IMR-90 (cell line): ENCODE measurements at regions not wholly inside any gene's neighbourhood (a gene's known extent, or its start where the extent isn't known, plus 50 kb on each side); places are given as distances from the start of the nearest gene placed in this dataset.

Source experiments
- ATAC-seq: fragments of 200-7000 bp; cut with Tn5 transposase; 2 replicates; pipeline ENCODE4 v1.9.1; 2020; ENCODE audit warnings: low read depth, mild to moderate bottlenecking, moderate library complexity
- BruUV-seq: library from RNA; stranded (reverse); fragments of 400-500 nt; replicated peaks from 2 replicates; lab custom pipeline; 2021; lab: Mats Ljungman, UMichigan
- CTCF ChIA-PET: fragments of 300-600 bp; formaldehyde crosslinking; extraction: SDS; loops from one replicate; lab custom pipeline; 2021; ENCODE audit warnings: antibody characterized with exemption; lab: Yijun Ruan, JAX
- POLR2A ChIA-PET: fragments of 300-600 bp; sonication (Branson Sonifier 250); formaldehyde crosslinking; loops from one replicate; lab custom pipeline; 2022; ENCODE audit warnings: antibody characterized with exemption; ENCODE audit not compliant: unreplicated experiment; lab: Charles Lee
- DNase-seq: peaks from one replicate; pipeline ENCODE4 v3.0.0; 2013
- H2AFZ ChIP-seq: replicated peaks from 2 replicates; pipeline ENCODE3; 2013; ENCODE audit warnings: low read length, mild to moderate bottlenecking; ENCODE audit not compliant: poor library complexity
- H2AK5ac ChIP-seq: 2 replicates; pipeline ENCODE4 v1.6.1; 2013; ENCODE audit warnings: low read depth, low read length, inconsistent platforms
- H2AK9ac ChIP-seq: replicated peaks from 2 replicates; pipeline ENCODE3; 2013; ENCODE audit warnings: mild to moderate bottlenecking, low read depth, low read length, moderate library complexity; ENCODE audit not compliant: poor library complexity
- H2BK120ac ChIP-seq: 2 replicates; pipeline ENCODE4 v1.6.1; 2013; ENCODE audit warnings: low read depth, low read length, inconsistent platforms
- H2BK15ac ChIP-seq: 3 replicates; pipeline ENCODE4 v1.6.1; 2013; ENCODE audit warnings: low read depth, low read length, inconsistent platforms
- H2BK20ac ChIP-seq: 2 replicates; pipeline ENCODE4 v1.6.1; 2013; ENCODE audit warnings: low read depth, mild to moderate bottlenecking, inconsistent platforms, low read length, moderate library complexity
- H2BK5ac ChIP-seq: 2 replicates; pipeline ENCODE4 v1.6.1; 2013; ENCODE audit warnings: mild to moderate bottlenecking, low read depth, low read length, inconsistent platforms; ENCODE audit not compliant: poor library complexity, severe bottlenecking
- H3K14ac ChIP-seq: replicated peaks from 2 replicates; pipeline ENCODE4 v1.6.1; 2013; ENCODE audit warnings: low read depth, low read length, inconsistent platforms
- H3K18ac ChIP-seq: 2 replicates; pipeline ENCODE4 v1.6.1; 2013; ENCODE audit warnings: low read depth, low read length, control low read depth
- H3K23ac ChIP-seq: 2 replicates; pipeline ENCODE4 v1.6.1; 2013; ENCODE audit warnings: low read depth, low read length, inconsistent platforms
- H3K27ac ChIP-seq: 2 replicates; pipeline ENCODE4 v1.5.1; 2013; ENCODE audit warnings: mild to moderate bottlenecking, control low read depth, low read length; ENCODE audit not compliant: insufficient read depth
- H3K27me3 ChIP-seq: 2 replicates; pipeline ENCODE4 v1.6.1; 2013; ENCODE audit warnings: low read length; ENCODE audit not compliant: control insufficient read depth, insufficient read depth
- H3K36me3 ChIP-seq: 2 replicates; pipeline ENCODE4 v1.6.1; 2013; ENCODE audit warnings: low read length, mixed read lengths; ENCODE audit not compliant: control insufficient read depth, insufficient read depth
- H3K4ac ChIP-seq: 2 replicates; pipeline ENCODE4 v1.6.1; 2013; ENCODE audit warnings: low read depth, low read length, inconsistent platforms
- H3K4me1 ChIP-seq: 2 replicates; pipeline ENCODE4 v1.6.1; 2013; ENCODE audit warnings: low read length, mixed read lengths; ENCODE audit not compliant: control insufficient read depth, insufficient read depth
- H3K4me2 ChIP-seq: 2 replicates; pipeline ENCODE4 v1.6.1; 2013; ENCODE audit warnings: low read depth, mild to moderate bottlenecking, control low read depth, low read length, moderate library complexity
- H3K4me3 ChIP-seq: 2 replicates; pipeline ENCODE4 v1.5.1; 2013; ENCODE audit warnings: low read depth, mild to moderate bottlenecking, control low read depth, low read length, moderate library complexity; ENCODE audit not compliant: insufficient read depth
- H3K56ac ChIP-seq: 2 replicates; pipeline ENCODE4 v1.6.1; 2013; ENCODE audit warnings: low read length, inconsistent platforms; ENCODE audit not compliant: insufficient read depth; ENCODE audit errors: extremely low read depth
- H3K79me1 ChIP-seq, 2 experiments: 2 replicates each; pipeline ENCODE4 v1.6.1; 2013; ENCODE audit warnings: low read length in 2 of 2, inconsistent platforms in 1 of 2, low read depth in 1 of 2
- H3K9ac ChIP-seq: 2 replicates; pipeline ENCODE4 v1.6.1; 2013; ENCODE audit warnings: low read depth, low read length, control low read depth
- H3K9me1 ChIP-seq: 2 replicates; pipeline ENCODE4 v1.6.1; 2013; ENCODE audit warnings: low read length, inconsistent platforms; ENCODE audit not compliant: insufficient read depth
- H3K9me3 ChIP-seq: 2 replicates; pipeline ENCODE4 v1.6.1; 2013; ENCODE audit warnings: low read length; ENCODE audit not compliant: control insufficient read depth, insufficient read depth
- H4K20me1 ChIP-seq: 2 replicates; pipeline ENCODE4 v1.6.1; 2013; ENCODE audit warnings: low read length, inconsistent platforms; ENCODE audit not compliant: insufficient read depth
- H4K5ac ChIP-seq: 2 replicates; pipeline ENCODE4 v1.6.1; 2013; ENCODE audit warnings: mild to moderate bottlenecking, low read depth, low read length, control low read depth
- H4K8ac ChIP-seq, 2 experiments: 2 replicates each; pipeline ENCODE4 v1.6.1; 2013; ENCODE audit warnings: low read depth in 2 of 2, low read length in 2 of 2, control low read depth in 1 of 2, inconsistent platforms in 1 of 2
- H4K91ac ChIP-seq: 2 replicates; pipeline ENCODE4 v1.6.1; 2013; ENCODE audit warnings: low read depth, low read length, inconsistent platforms; ENCODE audit not compliant: insufficient read depth
- BHLHE40 ChIP-seq: fragments of 150-350 bp; IDR thresholded peaks from 2 replicates; pipeline ENCODE4 v1.6.1; 2016; ENCODE audit warnings: mild to moderate bottlenecking, low read depth, low read length
- CEBPB ChIP-seq: IDR thresholded peaks from 2 replicates; pipeline ENCODE4 v1.6.1; 2012; ENCODE audit warnings: low read depth, low read length, improper control_type of control experiment
- CHD1 ChIP-seq: IDR thresholded peaks from 2 replicates; pipeline ENCODE4 v1.6.1; 2012; ENCODE audit warnings: low read depth, low read length, improper control_type of control experiment
- ELK1 ChIP-seq: fragments of 150-350 bp; IDR thresholded peaks from 2 replicates; pipeline ENCODE4 v1.6.1; 2016; ENCODE audit warnings: low read depth, mild to moderate bottlenecking, low read length, moderate library complexity, borderline replicate concordance
- FOS ChIP-seq: fragments of 150-350 bp; IDR thresholded peaks from 2 replicates; pipeline ENCODE4 v1.6.1; 2016; ENCODE audit warnings: low read depth, low read length
- MAFK ChIP-seq: IDR thresholded peaks from 2 replicates; pipeline ENCODE4 v1.6.1; 2012; ENCODE audit warnings: low read depth, low read length, improper control_type of control experiment
- MAZ ChIP-seq: IDR thresholded peaks from 2 replicates; pipeline ENCODE4 v1.6.1; 2012; ENCODE audit warnings: low read depth, mild to moderate bottlenecking, low read length, improper control_type of control experiment, moderate library complexity, borderline replicate concordance
- NFE2L2 ChIP-seq: fragments of 150-350 bp; IDR thresholded peaks from 2 replicates; pipeline ENCODE4 v1.6.1; 2016; ENCODE audit warnings: low read depth, mild to moderate bottlenecking, low read length
- POLR2A ChIP-seq: IDR thresholded peaks from 2 replicates; pipeline ENCODE4 v1.6.1; 2012; ENCODE audit warnings: mild to moderate bottlenecking, low read depth, low read length
- RAD21 ChIP-seq: IDR thresholded peaks from 2 replicates; pipeline ENCODE4 v1.6.1; 2012; ENCODE audit warnings: low read length, improper control_type of control experiment
- RFX5 ChIP-seq: IDR thresholded peaks from 2 replicates; pipeline ENCODE4 v1.8.0; 2012; ENCODE audit warnings: low read depth, mild to moderate bottlenecking, low read length, moderate library complexity
- SMC3 ChIP-seq: fragments of 150-350 bp; IDR thresholded peaks from 2 replicates; pipeline ENCODE4 v1.6.1; 2016; ENCODE audit warnings: low read depth, mild to moderate bottlenecking, antibody characterized with exemption, low read length, moderate library complexity
- WGBS, 2 experiments: methylation state at CpG; one replicate each; pipeline versions ENCODE4 v1.1.5 to v1.1.7; 2013; ENCODE audit warnings: missing lambda C conversion rate in 2 of 2; ENCODE audit not compliant: insufficient read length in 1 of 2; ENCODE audit errors: extremely low coverage in 2 of 2; 5-methylcytosine and 5-hydroxymethylcytosine counted together
- dilution Hi-C: fragments of 300-500 bp; cut with HindIII; formaldehyde crosslinking; loops from one replicate; pipeline ENCODE4 v1.14.3; 2018; ENCODE audit warnings: low sequenced_read_pairs; ENCODE audit not compliant: unreplicated experiment
- in situ Hi-C: fragments of 300-500 bp; cut with MboI; formaldehyde crosslinking; loops from 3 replicates; pipeline ENCODE4 v1.14.3; 2019; ENCODE audit warnings: low sequenced_read_pairs, inconsistent platforms, mixed read lengths
- intact Hi-C: fragments of 100-400 bp; cut with micrococcal nuclease; formaldehyde crosslinking; loops from 2 replicates; pipeline ENCODE4 v1.10.0; 2022

GRCh38 chr2:45300026-45300750 lies 290.9 kb upstream of the SIX2 start:
- Histone ChIP-seq H3K36me3 (no peaks in the 10 kb centered on the region), H3K9me3 (no peaks in the 10 kb centered on the region), H3K9me1 (no peaks in the 10 kb centered on the region), H3K4me3 (no peak overlapping the region), H2AK9ac (no peak overlapping the region), H3K27me3 (peaks cover 64% of the 10 kb centered on the region), H2BK20ac (no peak overlapping the region), H3K23ac (no peak overlapping the region), H3K4me1 (peaks cover 2% of the 10 kb centered on the region; the same call in 1 of the 2 replicates), H2BK120ac (no peak overlapping the region), H2AFZ (no peak overlapping the region), H3K4ac (no peak overlapping the region), H2BK5ac (no peak overlapping the region), H2BK15ac (no peak overlapping the region), H3K27ac (no peak overlapping the region), H4K20me1 (no peaks in the 10 kb centered on the region), H4K91ac (no peak overlapping the region), H2AK5ac (no peak overlapping the region), H4K8ac (no peak overlapping the region), H3K9ac (no peak overlapping the region), H3K4me2 (no peak overlapping the region), H3K18ac (no peak overlapping the region), H3K56ac (no peak overlapping the region), H3K79me1 (no peaks in the 10 kb centered on the region), H3K14ac (no peak overlapping the region), H4K5ac (no peak overlapping the region)
- dilution Hi-C loops: no loop called here
- ChIA-PET CTCF (no interaction called here), POLR2A (no interaction called here)
- no peak for TF ChIP-seq RAD21
- no peak for TF ChIP-seq RFX5
- no peak for TF ChIP-seq CEBPB
- TF ChIP-seq POLR2A: no peak
- TF ChIP-seq NFE2L2: no peak
- no peak for TF ChIP-seq MAZ
- TF ChIP-seq FOS: no peak
- TF ChIP-seq BHLHE40: no peak
- TF ChIP-seq CHD1: no peak
- TF ChIP-seq MAFK: no peak
- no peak for TF ChIP-seq SMC3
- no peak for TF ChIP-seq ELK1
- 100% methylated on average over 1 of the region's 4 CpGs; no CpG with 5 or more reads in 1 of the 2 experiments for WGBS, 2 experiments
- DNase-seq (no peak), ATAC-seq (no peak)
- in situ Hi-C loops: no loop called here
- intact Hi-C loops: no loop called here
- no TSS peak for BruUV-seq
